GM19395 (cell line): ENCODE measurements at regions not wholly inside any gene's neighbourhood (a gene's known extent, or its start where the extent isn't known, plus 50 kb on each side); places are given as distances from the start of the nearest gene placed in this dataset.
A peak's percentile ranks its signal among the peaks of the same experiment; 100 is the strongest.

Experiments
- ATAC-seq: cut with Tn5 transposase; IDR thresholded peaks from one replicate; pipeline ENCODE4 v1.9.1; 2021; ENCODE audit warnings: mild to moderate bottlenecking, moderate library complexity; ENCODE audit not compliant: unreplicated experiment

GRCh38 chr9:85268131-85268530, 473.6 kb downstream of the AGTPBP1 start:
- ATAC-seq, result no peak

- no peak for ATAC-seq
These were observed 477.1 kb downstream of the AGTPBP1 start for GRCh38 chr9:85264695-85265094.

DNA sequence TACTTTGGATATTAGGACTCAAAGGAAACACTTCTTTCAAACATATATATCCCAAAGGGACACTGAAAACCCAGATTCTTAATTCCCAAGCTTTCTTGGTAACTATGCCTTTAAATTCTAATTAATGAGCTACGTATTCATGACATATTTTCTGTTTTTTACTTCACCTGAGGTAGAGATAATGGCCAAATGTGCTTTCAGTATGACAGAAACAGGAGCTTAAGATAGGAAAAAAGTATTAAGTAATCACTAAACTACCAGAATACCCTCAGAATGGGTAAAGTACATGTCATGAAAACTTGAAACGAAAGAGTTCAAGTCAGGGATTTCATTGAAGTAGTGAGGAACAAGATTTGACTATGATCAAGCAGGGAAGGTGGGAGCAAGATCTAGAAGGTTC, 478.5 kb downstream of the AGTPBP1 start:
- ATAC-seq, result no peak

DNA sequence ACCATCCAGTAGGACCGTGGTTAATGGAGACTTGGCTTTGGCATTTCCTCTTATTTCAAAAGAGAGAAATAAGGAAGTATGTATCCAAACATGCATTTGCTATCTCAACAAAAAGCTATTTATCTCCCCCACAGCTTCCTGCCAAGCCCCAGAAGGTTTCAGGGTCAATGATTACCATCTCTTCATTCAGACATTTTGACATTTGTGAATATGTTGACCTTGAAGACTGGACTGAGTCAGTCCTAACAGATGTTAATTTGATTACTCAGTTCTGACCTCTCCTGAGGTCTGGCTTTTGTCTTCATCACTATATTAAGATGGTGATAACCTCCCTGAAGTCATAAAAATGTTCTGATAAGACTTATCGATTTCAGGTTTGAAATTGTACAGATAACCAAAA, 479.4 kb downstream of the AGTPBP1 start:
- ATAC-seq, result no peak

GRCh38 chr9:85260275-85260845, 481.4 kb downstream of the AGTPBP1 start:
- no peak for ATAC-seq

DNA sequence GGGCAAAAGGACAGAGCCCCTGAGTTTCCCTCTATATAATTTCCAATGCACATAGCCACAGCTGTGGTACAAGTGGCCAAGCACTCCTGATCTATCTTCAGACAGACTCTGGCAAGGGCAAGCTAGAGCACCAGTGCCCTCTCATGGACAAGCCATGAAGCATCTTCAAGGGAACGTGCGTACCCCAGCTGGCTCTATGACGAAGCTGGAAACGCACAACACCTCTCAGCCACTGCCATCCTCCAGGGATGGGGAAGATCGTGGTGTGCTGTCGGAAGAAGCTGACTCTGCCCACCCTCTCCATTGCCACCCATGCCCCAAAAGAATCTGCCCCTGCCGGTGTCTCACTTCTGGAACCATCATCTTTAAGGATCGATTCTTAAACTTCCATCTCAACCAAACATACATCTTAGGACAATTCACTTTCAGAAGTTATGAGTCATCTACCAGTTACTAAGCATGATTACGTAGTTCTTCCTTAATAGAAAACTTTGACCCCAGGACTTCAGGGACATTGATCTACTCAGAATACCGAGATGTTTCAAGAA, 482.9 kb downstream of the AGTPBP1 start:
- peak; percentile 67 for ATAC-seq

- ATAC-seq, result no peak
These were observed 483.5 kb downstream of the AGTPBP1 start for GRCh38 chr9:85258236-85258635.

GRCh38 chr9:85249313-85249621, 492.5 kb downstream of the AGTPBP1 start:
- ATAC-seq, result no peak

DNA sequence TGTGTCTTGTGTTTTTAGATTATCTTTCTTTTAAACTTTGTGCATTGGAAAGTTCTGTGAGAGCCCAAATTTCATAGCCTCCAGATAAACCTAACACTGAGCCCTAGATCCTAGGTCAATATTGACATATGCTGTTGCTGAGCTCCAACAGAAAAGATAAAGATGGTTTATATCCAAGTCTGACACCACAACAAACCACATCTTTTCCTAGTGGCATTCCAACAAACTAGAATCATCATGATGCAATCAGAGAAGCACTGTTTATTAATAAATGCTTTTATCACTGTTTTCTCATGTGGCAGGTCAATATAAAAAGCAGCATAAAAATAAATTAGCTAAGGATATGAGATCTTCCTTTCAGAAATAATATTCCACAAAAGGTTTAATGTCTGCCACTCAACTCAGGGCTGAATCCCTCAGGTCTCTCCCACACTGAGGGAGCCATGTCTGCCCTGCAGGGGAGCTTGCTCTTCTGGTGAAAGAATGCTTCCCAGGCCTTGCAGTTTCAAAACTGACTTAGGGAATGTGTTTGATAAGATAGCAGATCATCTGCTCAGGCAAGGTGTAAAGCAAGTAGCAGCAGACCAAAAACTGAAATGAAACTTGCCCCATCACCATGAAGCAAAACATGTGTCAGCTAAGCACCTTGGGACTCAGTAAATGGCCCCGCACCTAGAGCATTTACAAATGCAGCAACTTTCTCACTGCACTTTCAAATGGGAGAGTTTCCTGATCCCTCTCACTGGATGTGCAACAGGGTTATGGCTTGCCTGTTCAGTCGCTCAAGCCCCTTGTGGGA, 493.0 kb downstream of the AGTPBP1 start:
- ATAC-seq, result no peak

- ATAC-seq, result no peak
These were observed 495.2 kb downstream of the AGTPBP1 start for GRCh38 chr9:85246541-85246940.

DNA sequence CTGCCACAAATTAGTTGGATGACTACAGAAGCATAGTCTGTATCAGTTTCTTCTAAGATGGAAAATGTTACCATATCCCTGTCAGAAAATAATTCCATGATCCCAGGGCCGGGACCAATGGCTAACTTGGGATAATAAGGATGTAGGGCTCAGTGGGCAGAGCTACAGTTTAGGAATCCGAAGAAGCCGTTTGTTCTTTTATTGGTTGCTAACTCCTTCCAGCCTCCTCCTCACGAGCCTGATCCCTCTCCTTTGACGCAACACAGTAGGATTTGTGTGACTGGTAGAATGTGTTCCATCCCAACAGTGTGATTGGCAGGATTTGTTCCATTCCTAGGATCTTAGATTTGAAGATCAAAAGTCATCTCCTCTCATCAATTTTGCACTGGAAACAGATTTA, 496.9 kb downstream of the AGTPBP1 start:
- no peak for ATAC-seq

- ATAC-seq, result no peak
These were observed 497.8 kb downstream of the AGTPBP1 start for GRCh38 chr9:85243977-85244376.

- ATAC-seq, result no peak
These were observed 504.3 kb downstream of the AGTPBP1 start for GRCh38 chr9:85237478-85237877.

GRCh38 chr9:85230081-85230480, 511.7 kb downstream of the AGTPBP1 start:
- no peak for ATAC-seq

- ATAC-seq, result no peak
These were observed 513.5 kb downstream of the AGTPBP1 start for GRCh38 chr9:85228111-85228855.

- ATAC-seq, result no peak
These were observed 516.6 kb downstream of the AGTPBP1 start for GRCh38 chr9:85225180-85225579.

DNA sequence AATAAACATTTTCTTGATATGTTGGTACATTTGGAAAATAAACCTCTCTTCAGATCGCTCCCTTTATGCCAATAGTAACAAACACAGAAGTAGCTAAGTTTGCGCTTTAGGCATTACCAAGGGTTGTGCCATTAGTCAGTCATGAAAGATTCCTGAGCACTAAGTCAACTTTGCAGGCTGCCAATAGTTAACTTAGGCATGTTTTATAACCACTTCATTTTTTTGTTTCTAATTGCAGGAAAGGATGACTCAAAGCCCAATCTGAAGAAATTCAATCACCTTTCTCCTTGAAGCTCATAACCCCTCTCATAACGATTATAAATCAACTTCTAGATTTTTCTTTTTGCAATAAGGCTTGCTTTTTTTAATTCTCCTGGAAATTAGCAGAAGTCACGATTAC, 517.0 kb downstream of the AGTPBP1 start:
- no peak for ATAC-seq

- no peak for ATAC-seq
These were observed 517.5 kb downstream of the AGTPBP1 start for GRCh38 chr9:85224301-85224700.

DNA sequence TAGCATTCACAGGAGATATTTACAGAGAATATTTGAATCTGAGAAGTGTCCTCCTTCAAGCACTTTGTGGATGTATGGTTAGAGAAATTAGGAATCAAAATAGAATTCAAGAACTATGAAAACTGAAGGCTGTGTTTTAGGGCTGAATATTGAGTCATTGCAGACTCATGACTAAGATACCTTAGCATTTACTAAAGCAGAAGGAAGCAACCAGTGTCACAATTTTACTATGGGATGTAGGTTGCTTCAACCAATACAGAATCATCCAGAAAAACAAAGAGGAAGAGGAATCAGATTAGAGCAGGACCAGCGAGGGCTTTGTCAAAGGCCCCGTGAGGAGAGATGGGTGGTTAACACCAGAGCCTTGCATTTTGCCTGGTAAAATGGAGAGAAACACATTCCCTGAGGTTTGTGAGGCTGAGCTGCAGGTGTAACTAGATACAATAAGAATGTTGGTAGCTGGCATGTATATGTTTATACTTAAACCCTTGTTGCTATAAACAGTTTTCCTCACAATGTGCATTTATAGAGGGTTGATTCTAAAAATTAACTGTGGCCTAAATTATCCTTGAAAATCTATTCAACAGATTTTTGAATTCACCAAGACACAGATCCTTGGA, 518.1 kb downstream of the AGTPBP1 start:
- ATAC-seq, result no peak

- no peak for ATAC-seq
These were observed 525.2 kb downstream of the AGTPBP1 start for GRCh38 chr9:85216601-85217000.

DNA sequence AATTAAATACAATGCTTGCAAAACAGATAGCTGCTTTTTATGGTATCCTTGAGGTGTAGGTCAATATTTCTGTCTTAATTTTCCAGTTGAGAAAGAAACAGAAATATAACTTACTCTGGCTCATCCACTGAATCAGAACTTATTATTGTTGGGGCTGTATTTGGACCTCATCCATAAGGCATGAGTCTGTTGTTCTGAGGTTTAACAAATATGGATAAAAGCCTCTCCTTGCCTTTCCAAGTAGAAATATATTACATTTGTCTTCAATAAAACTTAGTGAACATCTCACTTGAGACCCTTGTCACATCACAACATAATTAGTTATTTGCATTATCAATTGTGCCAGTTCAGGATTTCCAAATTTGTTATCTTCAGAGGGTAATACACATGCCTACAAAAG, 525.8 kb downstream of the AGTPBP1 start:
- ATAC-seq, result no peak
